Neural cell (in vitro differentiated cells): ENCODE measurements at regions not wholly inside any gene's neighbourhood (a gene's known extent, or its start where the extent isn't known, plus 50 kb on each side); places are given as distances from the start of the nearest gene placed in this dataset.

Source experiments
- H2AFZ ChIP-seq: fragments of 200-600, 300-800 bp; sonication (generic), shearing (Covaris generic); 2 replicates; pipeline ENCODE4 v1.6.0; 2014; ENCODE audit warnings: low read depth, mild to moderate bottlenecking, antibody characterized with exemption, low read length, moderate library complexity
- H3F3A ChIP-seq: fragments of 200-600 bp; shearing (Covaris generic); 2 replicates; pipeline ENCODE4 v1.6.1; 2016; ENCODE audit warnings: mild to moderate bottlenecking, moderate library complexity, mixed read lengths, antibody characterized with exemption, low read length; ENCODE audit not compliant: insufficient read depth, poor library complexity, severe bottlenecking
- H3K27ac ChIP-seq: fragments of 200-600, 300-800 bp; sonication (generic), shearing (Covaris generic); 2 replicates; pipeline ENCODE4 v1.5.1; 2014; ENCODE audit warnings: mild to moderate bottlenecking, low read length, moderate library complexity
- H3K27me3 ChIP-seq: fragments of 300-800, 200-600 bp; sonication (generic), shearing (Covaris generic); 2 replicates; pipeline ENCODE4 v1.6.0; 2014; ENCODE audit warnings: mild to moderate bottlenecking, low read depth, low read length, moderate library complexity; ENCODE audit not compliant: insufficient read depth
- H3K36me3 ChIP-seq: fragments of 300-800, 200-600 bp; sonication (generic), shearing (Covaris generic); 2 replicates; pipeline ENCODE4 v1.5.1; 2014; ENCODE audit warnings: mild to moderate bottlenecking, antibody characterized with exemption, low read length, moderate library complexity; ENCODE audit not compliant: insufficient read depth
- H3K4me2 ChIP-seq: fragments of 300-800, 200-600 bp; sonication (generic), shearing (Covaris generic); 2 replicates; pipeline ENCODE4 v1.6.0; 2014; ENCODE audit warnings: mild to moderate bottlenecking, low read length
- H3K4me3 ChIP-seq: fragments of 300-800, 200-600 bp; sonication (generic), shearing (Covaris generic); 2 replicates; pipeline ENCODE4 v1.5.1; 2014; ENCODE audit warnings: mild to moderate bottlenecking, low read length, moderate library complexity
- H3K79me2 ChIP-seq: fragments of 200-600 bp; shearing (Covaris generic); replicated peaks from 2 replicates; pipeline ENCODE4 v1.6.0; 2014; ENCODE audit warnings: mild to moderate bottlenecking, low read length, moderate library complexity; ENCODE audit not compliant: insufficient read depth
- H3K9ac ChIP-seq: fragments of 300-800, 200-600 bp; sonication (generic), shearing (Covaris generic); 2 replicates; pipeline ENCODE4 v1.6.1; 2016; ENCODE audit warnings: mild to moderate bottlenecking, low read length, mixed read lengths
- H3K9me2 ChIP-seq: fragments of 200-600 bp; shearing (Covaris generic); 2 replicates; pipeline ENCODE4 v1.6.1; 2016; ENCODE audit warnings: mild to moderate bottlenecking, low read length, mixed read lengths; ENCODE audit not compliant: insufficient read depth
- H3K9me3 ChIP-seq: fragments of 200-600, 300-800 bp; sonication (generic), shearing (Covaris generic); 2 replicates; pipeline ENCODE4 v1.6.1; 2016; ENCODE audit warnings: mild to moderate bottlenecking, mixed run types, low read length, moderate library complexity, mixed read lengths
- H4K20me1 ChIP-seq: fragments of 200-600 bp; shearing (Covaris generic); 2 replicates; pipeline ENCODE4 v1.6.1; 2016; ENCODE audit warnings: mild to moderate bottlenecking, mixed run types; ENCODE audit not compliant: insufficient read depth
- CTCF ChIP-seq: fragments of 450-650 bp; IDR thresholded peaks from 2 replicates; pipeline ENCODE4 v1.5.1; 2014; ENCODE audit warnings: antibody characterized with exemption, mild to moderate bottlenecking, moderate library complexity; ENCODE audit not compliant: poor library complexity, severe bottlenecking
- EP300 ChIP-seq: fragments of 450-650 bp; conservative IDR thresholded peaks from 2 replicates; pipeline ENCODE4 v1.6.1; 2014; ENCODE audit warnings: antibody characterized with exemption, mild to moderate bottlenecking, moderate library complexity; ENCODE audit not compliant: poor library complexity, severe bottlenecking
- EZH2 ChIP-seq: fragments of 200-600, 300-800 bp; shearing (Covaris generic), sonication (generic); IDR thresholded peaks from 2 replicates; pipeline ENCODE4 v1.6.1; 2014; ENCODE audit warnings: antibody characterized with exemption, low read length, borderline replicate concordance, mild to moderate bottlenecking; ENCODE audit not compliant: insufficient read depth, poor library complexity, severe bottlenecking
- MXI1 ChIP-seq: fragments of 450-650 bp; conservative IDR thresholded peaks from 2 replicates; pipeline ENCODE4 v1.6.1; 2014; ENCODE audit warnings: antibody characterized with exemption, mild to moderate bottlenecking; ENCODE audit not compliant: poor library complexity, severe bottlenecking
- POLR2AphosphoS5 ChIP-seq: IDR thresholded peaks from 2 replicates; pipeline ENCODE4 v1.6.1; 2012
- RAD21 ChIP-seq: fragments of 450-650 bp; conservative IDR thresholded peaks from 2 replicates; pipeline ENCODE4 v1.6.1; 2014; ENCODE audit warnings: antibody characterized with exemption, mild to moderate bottlenecking, moderate library complexity
- REST ChIP-seq: IDR thresholded peaks from 2 replicates; pipeline ENCODE4 v1.6.1; 2012; ENCODE audit warnings: borderline replicate concordance
- SMC3 ChIP-seq: fragments of 450-650 bp; conservative IDR thresholded peaks from 2 replicates; pipeline ENCODE4 v1.6.1; 2014; ENCODE audit warnings: antibody characterized with exemption, mild to moderate bottlenecking, moderate library complexity; ENCODE audit not compliant: poor library complexity
- TAF1 ChIP-seq: IDR thresholded peaks from 2 replicates; pipeline ENCODE4 v1.6.1; 2012; ENCODE audit warnings: low read depth

GRCh38 chr7:52854681-52855080 is 180.8 kb upstream of the POM121L12 start:
- Histone ChIP-seq H3K27me3 (no peaks in the 10 kb centered on the region), H3K9me2 (no peaks in the 10 kb centered on the region), H3K27ac (no peak overlapping the region), H3K4me3 (no peak overlapping the region), H3F3A (no peaks in the 10 kb centered on the region), H2AFZ (no peak overlapping the region), H3K36me3 (no peaks in the 10 kb centered on the region), H4K20me1 (no peaks in the 10 kb centered on the region), H3K79me2 (no peaks in the 10 kb centered on the region), H3K9ac (no peak overlapping the region), H3K9me3 (no peaks in the 10 kb centered on the region), H3K4me2 (no peak overlapping the region)
- TF ChIP-seq EP300 (no peak), POLR2AphosphoS5 (no peak), CTCF (no peak), REST (no peak), MXI1 (no peak), SMC3 (no peak), EZH2 (no peak), TAF1 (no peak), RAD21 (no peak)

- Histone ChIP-seq H3K79me2 (no peaks in the 10 kb centered on the region), H3K27me3 (no peaks in the 10 kb centered on the region), H3K9me2 (no peaks in the 10 kb centered on the region), H3K9ac (no peak overlapping the region), H3K4me3 (no peak overlapping the region), H3K27ac (no peak overlapping the region), H2AFZ (no peak overlapping the region), H3K36me3 (no peaks in the 10 kb centered on the region), H3F3A (no peaks in the 10 kb centered on the region), H3K9me3 (no peaks in the 10 kb centered on the region), H4K20me1 (no peaks in the 10 kb centered on the region), H3K4me2 (no peak overlapping the region)
- TF ChIP-seq TAF1 (no peak), SMC3 (no peak), EZH2 (no peak), EP300 (no peak), MXI1 (no peak), REST (no peak), CTCF (no peak), RAD21 (no peak), POLR2AphosphoS5 (no peak)
These were observed 183.9 kb upstream of the POM121L12 start for GRCh38 chr7:52851547-52851946.
